ENCODE measurements at regions not wholly inside any gene's neighbourhood (a gene's known extent, or its start where the extent isn't known, plus 50 kb on each side); places are given as distances from the start of the nearest gene placed in this dataset.

DNA sequence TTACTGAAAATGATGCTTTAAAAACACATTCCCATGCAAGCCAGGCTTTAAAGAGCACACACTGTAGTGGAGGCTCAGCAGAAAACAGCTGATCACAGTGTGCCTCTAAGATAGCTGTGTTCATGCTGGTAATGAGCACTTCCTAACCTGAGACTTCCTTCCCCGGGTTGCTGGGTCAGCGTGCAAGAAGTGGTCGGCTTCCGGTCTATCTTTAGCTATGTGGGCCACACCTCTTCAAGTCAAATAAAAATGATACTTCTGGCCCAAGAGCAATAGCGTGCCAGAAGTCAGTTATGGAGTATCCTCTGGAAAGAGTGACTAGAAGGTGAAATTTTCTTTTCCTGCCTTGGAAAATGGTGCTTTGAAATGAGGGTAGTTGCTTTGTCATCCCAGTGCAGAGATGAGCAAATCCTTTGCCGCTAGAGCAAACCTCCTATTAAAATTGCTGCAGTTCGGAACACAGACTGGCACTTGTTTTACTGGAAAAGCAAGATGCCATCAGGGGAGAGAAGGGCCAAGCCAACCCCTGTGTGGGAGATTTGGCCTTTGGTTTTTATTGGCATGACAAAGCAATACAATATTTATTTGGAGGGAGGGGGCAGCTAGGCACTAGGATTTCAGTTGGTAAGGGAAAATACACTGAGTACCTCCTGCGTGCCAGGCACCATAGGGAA lies 64.2 kb downstream of the ARHGAP35 start:
- BruUV-seq (replicated peaks): no TSS peak
- ATAC-seq (peak; percentile 77), DNase-seq (peak; percentile 94)
- H3K27me3 ChIP-seq (ENCODE audit: low read length): no peaks in the 10 kb centered on the region
- H3K4me3 ChIP-seq (ENCODE audit: low read length): peak overlapping the region; percentile 62
- no peaks in the 10 kb centered on the region for H4K20me1 ChIP-seq (ENCODE audit: low read length)
- H3K9ac ChIP-seq (ENCODE audit: low read length): peak overlapping the region; percentile 83
- peaks cover 50% of the 10 kb centered on the region for H3K4me1 ChIP-seq (ENCODE audit: insufficient read depth, low read length)
- TF ChIP-seq, protein P1, sequence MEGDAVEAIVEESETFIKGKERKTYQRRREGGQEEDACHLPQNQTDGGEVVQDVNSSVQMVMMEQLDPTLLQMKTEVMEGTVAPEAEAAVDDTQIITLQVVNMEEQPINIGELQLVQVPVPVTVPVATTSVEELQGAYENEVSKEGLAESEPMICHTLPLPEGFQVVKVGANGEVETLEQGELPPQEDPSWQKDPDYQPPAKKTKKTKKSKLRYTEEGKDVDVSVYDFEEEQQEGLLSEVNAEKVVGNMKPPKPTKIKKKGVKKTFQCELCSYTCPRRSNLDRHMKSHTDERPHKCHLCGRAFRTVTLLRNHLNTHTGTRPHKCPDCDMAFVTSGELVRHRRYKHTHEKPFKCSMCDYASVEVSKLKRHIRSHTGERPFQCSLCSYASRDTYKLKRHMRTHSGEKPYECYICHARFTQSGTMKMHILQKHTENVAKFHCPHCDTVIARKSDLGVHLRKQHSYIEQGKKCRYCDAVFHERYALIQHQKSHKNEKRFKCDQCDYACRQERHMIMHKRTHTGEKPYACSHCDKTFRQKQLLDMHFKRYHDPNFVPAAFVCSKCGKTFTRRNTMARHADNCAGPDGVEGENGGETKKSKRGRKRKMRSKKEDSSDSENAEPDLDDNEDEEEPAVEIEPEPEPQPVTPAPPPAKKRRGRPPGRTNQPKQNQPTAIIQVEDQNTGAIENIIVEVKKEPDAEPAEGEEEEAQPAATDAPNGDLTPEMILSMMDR (conservative IDR thresholded peaks at IDR 0.05; ENCODE audit: low read depth, low read length): no peak
- no peak for TF ChIP-seq EZH2 (IDR thresholded peaks at IDR 0.05; ENCODE audit: low read length, unreplicated experiment)
- TF ChIP-seq EZH2phosphoT487 (IDR thresholded peaks at IDR 0.05; ENCODE audit: borderline replicate concordance, low read length): no peak
- H3K27ac ChIP-seq (ENCODE audit: low read length): peak overlapping the region; percentile 99
- no peak overlapping the region for H2AFZ ChIP-seq (ENCODE audit: low read length)
- peak overlapping the region; percentile 90 for H3K4me2 ChIP-seq (ENCODE audit: low read length)
- intact Hi-C loops (cut with micrococcal nuclease): loop anchor here (2.0 to 10.0 kb wide), 3 partner anchors 34 to 66 kb away; partner anchors contain the start of gene ARHGAP35
- POLR2A ChIA-PET (ENCODE audit: unreplicated experiment): interaction anchor here (0.6 to 1.2 kb wide), 3 partner anchors 20 to 59 kb away, joined by 4 to 9 read pairs (median 4); no protein-coding TSS in a partner anchor
- CTCF ChIA-PET: no interaction called here
- H3K79me2 ChIP-seq (ENCODE audit: low read length): peaks cover 83% of the 10 kb centered on the region
- H3K9me3 ChIP-seq (ENCODE audit: low read length): no peaks in the 10 kb centered on the region
- H3K9me2 ChIP-seq (replicated peaks; ENCODE audit: low read length): no peaks in the 10 kb centered on the region
- peaks cover 19% of the 10 kb centered on the region for H3K36me3 ChIP-seq (ENCODE audit: low read depth, low read length)
- peaks cover 13% of the 10 kb centered on the region for H3F3A ChIP-seq (ENCODE audit: low read length, unreplicated experiment)

DNA sequence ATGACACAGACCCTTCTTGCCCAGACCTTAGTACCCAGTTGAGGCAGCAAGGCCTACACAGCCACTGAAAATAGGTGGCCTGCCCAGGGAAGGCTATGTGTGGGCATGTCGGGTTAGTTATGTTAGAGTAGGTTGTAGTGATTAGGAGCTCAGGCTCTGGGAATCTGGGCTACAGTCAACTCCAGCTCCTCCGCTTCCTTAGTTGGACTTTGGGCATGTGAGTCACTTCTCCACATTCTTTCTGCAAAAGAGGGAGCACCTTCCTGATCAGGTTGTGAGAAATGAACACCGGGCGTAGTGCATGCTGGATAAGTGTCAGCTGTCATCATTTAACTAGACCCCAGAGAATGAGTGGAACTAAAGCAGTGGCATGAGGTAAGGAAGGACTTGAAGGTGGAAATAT lies 64.8 kb downstream of the ARHGAP35 start:
- no peaks in the 10 kb centered on the region for H3K27me3 ChIP-seq (ENCODE audit: low read length)
- H3K36me3 ChIP-seq (ENCODE audit: low read depth, low read length): peaks cover 14% of the 10 kb centered on the region
- H3K9me2 ChIP-seq (replicated peaks; ENCODE audit: low read length): no peaks in the 10 kb centered on the region
- intact Hi-C loops (cut with micrococcal nuclease): loop anchor here (2.0 to 10.0 kb wide), 3 partner anchors 35 to 65 kb away; partner anchors contain the start of gene ARHGAP35
- BruUV-seq (replicated peaks): TSS peak; percentile 9
- ChIA-PET CTCF (interaction anchor here (0.8 kb wide), 1 partner anchor 62 kb away, joined by 3 read pairs; no protein-coding TSS in a partner anchor), POLR2A (ENCODE audit: unreplicated experiment) (interaction anchor here (0.6 to 1.2 kb wide), 7 partner anchors 15 to 59 kb away, joined by 3 to 9 read pairs (median 4); no protein-coding TSS in a partner anchor)
- TF ChIP-seq EZH2phosphoT487 (IDR thresholded peaks at IDR 0.05; ENCODE audit: borderline replicate concordance, low read length): no peak
- TF ChIP-seq, protein P1 (conservative IDR thresholded peaks at IDR 0.05; ENCODE audit: low read depth, low read length): no peak
- TF ChIP-seq EZH2 (IDR thresholded peaks at IDR 0.05; ENCODE audit: low read length, unreplicated experiment): no peak
- H3K4me1 ChIP-seq (ENCODE audit: insufficient read depth, low read length): peaks cover 50% of the 10 kb centered on the region
- peak overlapping the region; percentile 62 for H3K4me3 ChIP-seq (ENCODE audit: low read length)
- peak overlapping the region; percentile 83 for H3K9ac ChIP-seq (ENCODE audit: low read length)
- no peaks in the 10 kb centered on the region for H3K9me3 ChIP-seq (ENCODE audit: low read length)
- peaks cover 83% of the 10 kb centered on the region for H3K79me2 ChIP-seq (ENCODE audit: low read length)
- H2AFZ ChIP-seq (ENCODE audit: low read length): no peak overlapping the region
- H3K27ac ChIP-seq (ENCODE audit: low read length): peak overlapping the region; percentile 99
- peak overlapping the region; percentile 90 for H3K4me2 ChIP-seq (ENCODE audit: low read length)
- no peaks in the 10 kb centered on the region for H4K20me1 ChIP-seq (ENCODE audit: low read length)
- DNase-seq (peak; percentile 85), ATAC-seq (peak; percentile 66)
- peaks cover 13% of the 10 kb centered on the region for H3F3A ChIP-seq (ENCODE audit: low read length, unreplicated experiment)

Measured in PC-3 (cell line).